Neural progenitor cell (in vitro differentiated cells): ENCODE measurements at regions not wholly inside any gene's neighbourhood (a gene's known extent, or its start where the extent isn't known, plus 50 kb on each side); places are given as distances from the start of the nearest gene placed in this dataset.

Experiments used
- EZH2 ChIP-seq: fragments of 200-600 bp; sonication (generic); IDR thresholded peaks from 2 replicates; pipeline ENCODE4 v1.6.1; 2017; ENCODE audit warnings: antibody characterized with exemption, mild to moderate bottlenecking, moderate library complexity
- EZH2phosphoT487 ChIP-seq: fragments of 200-600 bp; sonication (generic); IDR thresholded peaks from 2 replicates; pipeline ENCODE4 v1.6.1; 2017; ENCODE audit warnings: antibody characterized with exemption
- TF ChIP-seq, protein P1 (sequence below): fragments of 200-600 bp; sonication (generic); IDR thresholded peaks from 2 replicates; pipeline ENCODE4 v1.5.1; 2017; ENCODE audit warnings: antibody characterized with exemption, mild to moderate bottlenecking

DNA sequence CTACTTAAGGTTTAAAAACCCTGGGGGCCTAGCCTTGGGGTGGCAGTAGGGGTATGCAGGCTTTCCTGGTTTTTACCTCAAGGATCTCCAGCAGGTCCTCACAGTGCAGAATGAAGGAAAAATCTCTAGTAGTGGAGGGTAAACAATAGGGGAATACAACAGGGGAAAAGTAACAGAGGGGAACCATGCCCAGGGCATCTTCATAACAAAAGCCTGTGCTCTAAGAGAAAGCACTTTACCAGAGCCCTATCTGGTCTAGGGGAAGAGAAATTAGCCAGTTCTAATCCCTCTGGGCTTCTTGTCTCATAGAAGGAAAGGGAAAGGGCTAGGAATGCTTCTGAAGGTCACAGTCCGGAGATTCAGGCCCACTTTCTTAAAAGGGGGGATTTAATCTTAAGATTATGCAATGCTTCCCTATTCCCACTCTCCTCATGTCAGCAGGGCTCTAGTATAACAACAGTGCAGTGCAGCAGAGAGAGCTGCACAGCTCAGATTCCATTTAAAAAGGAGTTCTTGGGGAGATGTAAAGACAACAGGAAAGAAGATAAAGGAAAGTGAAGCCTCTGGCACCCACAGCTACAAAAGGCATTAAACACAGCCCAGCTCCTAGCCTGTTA lies 149.0 kb upstream of the CYP1B1 start:
- TF ChIP-seq, protein P1, sequence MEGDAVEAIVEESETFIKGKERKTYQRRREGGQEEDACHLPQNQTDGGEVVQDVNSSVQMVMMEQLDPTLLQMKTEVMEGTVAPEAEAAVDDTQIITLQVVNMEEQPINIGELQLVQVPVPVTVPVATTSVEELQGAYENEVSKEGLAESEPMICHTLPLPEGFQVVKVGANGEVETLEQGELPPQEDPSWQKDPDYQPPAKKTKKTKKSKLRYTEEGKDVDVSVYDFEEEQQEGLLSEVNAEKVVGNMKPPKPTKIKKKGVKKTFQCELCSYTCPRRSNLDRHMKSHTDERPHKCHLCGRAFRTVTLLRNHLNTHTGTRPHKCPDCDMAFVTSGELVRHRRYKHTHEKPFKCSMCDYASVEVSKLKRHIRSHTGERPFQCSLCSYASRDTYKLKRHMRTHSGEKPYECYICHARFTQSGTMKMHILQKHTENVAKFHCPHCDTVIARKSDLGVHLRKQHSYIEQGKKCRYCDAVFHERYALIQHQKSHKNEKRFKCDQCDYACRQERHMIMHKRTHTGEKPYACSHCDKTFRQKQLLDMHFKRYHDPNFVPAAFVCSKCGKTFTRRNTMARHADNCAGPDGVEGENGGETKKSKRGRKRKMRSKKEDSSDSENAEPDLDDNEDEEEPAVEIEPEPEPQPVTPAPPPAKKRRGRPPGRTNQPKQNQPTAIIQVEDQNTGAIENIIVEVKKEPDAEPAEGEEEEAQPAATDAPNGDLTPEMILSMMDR = no peak
- TF ChIP-seq EZH2phosphoT487 (no peak), EZH2 (no peak)
